CD14-positive monocyte (primary cell): ENCODE measurements at regions not wholly inside any gene's neighbourhood (a gene's known extent, or its start where the extent isn't known, plus 50 kb on each side); places are given as distances from the start of the nearest gene placed in this dataset.

Experiments
- DNase-seq, 3 donors: peaks; one replicate each; pipeline ENCODE4 v3.0.0-alpha.2; 2011 to 2022
- H2AFZ ChIP-seq: 2 replicates; pipeline ENCODE4 v1.6.0; 2012; ENCODE audit warnings: mild to moderate bottlenecking, low read depth, low read length, inconsistent platforms; ENCODE audit not compliant: insufficient read depth, poor library complexity, severe bottlenecking
- H3K27ac ChIP-seq, 2 donors: 1 replicate in 1 of 2; 2 replicates in 1 of 2; pipeline ENCODE4 v1.5.1; 2012 to 2013; ENCODE audit warnings: low read length in 2 of 2, control low read depth in 1 of 2, inconsistent platforms in 1 of 2, low read depth in 1 of 2, mild to moderate bottlenecking in 1 of 2
- H3K27me3 ChIP-seq, 2 donors: one replicate each; pipeline versions ENCODE4 v1.6.0 to v1.6.1; 2011 to 2013; ENCODE audit warnings: low read length in 2 of 2; ENCODE audit not compliant: control insufficient read depth in 2 of 2, insufficient read depth in 2 of 2
- H3K36me3 ChIP-seq, 2 donors: replicated peaks in 1 of 2; 1 replicate in 1 of 2; 2 replicates in 1 of 2; pipeline versions ENCODE4 v1.5.1 to v1.6.1; 2012 to 2013; ENCODE audit warnings: low read length in 2 of 2, control low read depth in 1 of 2, inconsistent platforms in 1 of 2, mild to moderate bottlenecking in 1 of 2; ENCODE audit not compliant: insufficient read depth in 2 of 2, control insufficient read depth in 1 of 2
- H3K4me1 ChIP-seq, 2 donors: 1 replicate in 1 of 2; 2 replicates in 1 of 2; pipeline versions ENCODE4 v1.5.1 to v1.6.1; 2012 to 2013; ENCODE audit warnings: low read length in 2 of 2, control low read depth in 1 of 2, inconsistent platforms in 1 of 2, mild to moderate bottlenecking in 1 of 2, moderate library complexity in 1 of 2; ENCODE audit not compliant: insufficient read depth in 2 of 2, control insufficient read depth in 1 of 2
- H3K4me2 ChIP-seq: replicated peaks from 2 replicates; pipeline ENCODE3; 2012; ENCODE audit warnings: low read length, moderate library complexity, mild to moderate bottlenecking; ENCODE audit not compliant: poor library complexity, severe bottlenecking; ENCODE audit errors: extremely low read depth
- H3K4me3 ChIP-seq, 3 experiments: fragments of 200-600 bp in 1 of 3; sonication (generic) in 1 of 3; replicated peaks in 1 of 3; 1 replicate in 2 of 3; 2 replicates in 1 of 3; pipeline ENCODE4 v1.5.1; 2011 to 2013; ENCODE audit warnings: low read length in 3 of 3, mild to moderate bottlenecking in 3 of 3, control low read depth in 2 of 3, low read depth in 2 of 3, inconsistent platforms in 1 of 3, moderate library complexity in 1 of 3
- H3K79me2 ChIP-seq: 2 replicates; pipeline ENCODE4 v1.6.0; 2012; ENCODE audit warnings: mild to moderate bottlenecking, control low read depth, inconsistent platforms, low read length, moderate library complexity; ENCODE audit not compliant: insufficient read depth
- H3K9ac ChIP-seq: 2 replicates; pipeline ENCODE4 v1.6.0; 2017; ENCODE audit warnings: low read length, mild to moderate bottlenecking; ENCODE audit not compliant: insufficient read depth, poor library complexity, severe bottlenecking
- H3K9me3 ChIP-seq, 2 donors: replicated peaks in 1 of 2; 1 replicate in 1 of 2; 2 replicates in 1 of 2; pipeline versions ENCODE4 v1.5.1 to v1.6.1; 2012 to 2013; ENCODE audit warnings: low read length in 2 of 2, control low read depth in 1 of 2; ENCODE audit not compliant: control insufficient read depth in 1 of 2, insufficient read depth in 1 of 2
- H4K20me1 ChIP-seq: 2 replicates; pipeline ENCODE4 v1.6.0; 2012; ENCODE audit warnings: mild to moderate bottlenecking, low read length, control low read depth, moderate library complexity; ENCODE audit not compliant: insufficient read depth
- H3K27ac Mint-ChIP-seq, 7 donors: one replicate each; pipeline ENCODE4 v1.8.0; 2020; ENCODE audit warnings: mild to moderate bottlenecking in 7 of 7, mixed read lengths in 7 of 7, moderate library complexity in 6 of 7, inconsistent platforms in 2 of 7
- H3K27me3 Mint-ChIP-seq, 3 donors: one replicate each; pipeline ENCODE4 v1.8.0; 2021 to 2022; ENCODE audit warnings: low read depth in 3 of 3, mild to moderate bottlenecking in 3 of 3, mixed read lengths in 3 of 3, moderate library complexity in 3 of 3, inconsistent platforms in 1 of 3
- H3K36me3 Mint-ChIP-seq, 2 donors: one replicate each; pipeline ENCODE4 v1.8.0; 2020; ENCODE audit warnings: mixed read lengths in 2 of 2, inconsistent platforms in 1 of 2, mild to moderate bottlenecking in 1 of 2
- H3K4me1 Mint-ChIP-seq: one replicate; pipeline ENCODE4 v1.8.0; 2020; ENCODE audit warnings: mild to moderate bottlenecking, mixed read lengths
- H3K4me3 Mint-ChIP-seq, 2 donors: one replicate each; pipeline ENCODE4 v1.8.0; 2020; ENCODE audit warnings: mild to moderate bottlenecking in 2 of 2, mixed read lengths in 2 of 2, moderate library complexity in 1 of 2
- H3K9me3 Mint-ChIP-seq, 7 donors: one replicate each; pipeline ENCODE4 v1.8.0; 2020 to 2022; ENCODE audit warnings: mixed read lengths in 7 of 7, mild to moderate bottlenecking in 6 of 7, moderate library complexity in 6 of 7, inconsistent platforms in 2 of 7
- WGBS: methylation state at CpG from one replicate; pipeline ENCODE4 v1.1.5; 2013; ENCODE audit warnings: missing lambda C conversion rate; ENCODE audit not compliant: insufficient coverage; 5-methylcytosine and 5-hydroxymethylcytosine counted together
- intact Hi-C, 2 donors: fragments of 100-400 bp; cut with micrococcal nuclease; formaldehyde crosslinking; loops; one replicate each; pipeline versions ENCODE4 v1.15.0 to v1.15.1; 2023
- TF ChIP-seq, protein P1 (sequence below): fragments of 200-600 bp; IDR thresholded peaks from one replicate; pipeline ENCODE4 v1.8.0; 2022; ENCODE audit warnings: antibody characterized with exemption, mild to moderate bottlenecking

- Histone ChIP-seq H3K9me3 (no peaks in the 10 kb centered on the region), H3K9ac (no peak overlapping the region), H2AFZ (no peak overlapping the region), H3K4me2 (no peak overlapping the region), H3K27me3 (no peaks in the 10 kb centered on the region), H3K27ac (no peak overlapping the region), H3K4me3 (no peak overlapping the region), H3K79me2 (no peaks in the 10 kb centered on the region), H4K20me1 (no peaks in the 10 kb centered on the region), H3K36me3 (no peaks in the 10 kb centered on the region), H3K4me1 (no peaks in the 10 kb centered on the region)
- intact Hi-C loops, result no loop called here
- H3K9me3 Mint-ChIP-seq, result peaks cover 0 to 10% (median 0%) of the 10 kb centered on the region in 7 donors
- H3K4me3 Mint-ChIP-seq, result no peak overlapping the region
- H3K36me3 Mint-ChIP-seq, result no peaks in the 10 kb centered on the region
- H3K27ac Mint-ChIP-seq, result no peak overlapping the region
- no peaks in the 10 kb centered on the region for H3K4me1 Mint-ChIP-seq
- H3K27me3 Mint-ChIP-seq, result no peaks in the 10 kb centered on the region
- DNase-seq, result no peak
- no CpG with 5 or more reads among the region's 3 CpGs for WGBS
- TF ChIP-seq, protein P1, sequence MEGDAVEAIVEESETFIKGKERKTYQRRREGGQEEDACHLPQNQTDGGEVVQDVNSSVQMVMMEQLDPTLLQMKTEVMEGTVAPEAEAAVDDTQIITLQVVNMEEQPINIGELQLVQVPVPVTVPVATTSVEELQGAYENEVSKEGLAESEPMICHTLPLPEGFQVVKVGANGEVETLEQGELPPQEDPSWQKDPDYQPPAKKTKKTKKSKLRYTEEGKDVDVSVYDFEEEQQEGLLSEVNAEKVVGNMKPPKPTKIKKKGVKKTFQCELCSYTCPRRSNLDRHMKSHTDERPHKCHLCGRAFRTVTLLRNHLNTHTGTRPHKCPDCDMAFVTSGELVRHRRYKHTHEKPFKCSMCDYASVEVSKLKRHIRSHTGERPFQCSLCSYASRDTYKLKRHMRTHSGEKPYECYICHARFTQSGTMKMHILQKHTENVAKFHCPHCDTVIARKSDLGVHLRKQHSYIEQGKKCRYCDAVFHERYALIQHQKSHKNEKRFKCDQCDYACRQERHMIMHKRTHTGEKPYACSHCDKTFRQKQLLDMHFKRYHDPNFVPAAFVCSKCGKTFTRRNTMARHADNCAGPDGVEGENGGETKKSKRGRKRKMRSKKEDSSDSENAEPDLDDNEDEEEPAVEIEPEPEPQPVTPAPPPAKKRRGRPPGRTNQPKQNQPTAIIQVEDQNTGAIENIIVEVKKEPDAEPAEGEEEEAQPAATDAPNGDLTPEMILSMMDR, result no peak
Observed at GRCh38 chr3:118497274-118497673, 537.4 kb downstream of the IGSF11 start.

DNA sequence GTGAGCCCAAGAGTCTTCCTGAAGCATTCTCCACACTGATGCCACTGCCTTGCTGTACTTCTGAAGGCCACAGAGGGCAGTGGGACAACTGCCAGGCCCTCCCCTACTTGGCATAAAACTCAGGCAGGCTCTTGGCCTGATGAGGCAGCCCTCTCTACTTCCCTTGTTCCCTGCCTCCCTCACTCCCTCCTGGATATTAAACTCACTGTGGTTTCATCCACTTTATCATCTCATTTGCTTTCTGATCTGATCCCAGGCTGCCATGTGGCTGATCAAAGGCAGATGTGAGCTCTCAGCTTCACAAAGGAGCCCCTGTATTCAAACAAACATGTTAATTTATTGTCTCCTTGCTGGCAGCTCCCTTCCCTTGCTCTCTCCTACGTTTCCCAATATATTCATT is 533.5 kb downstream of the IGSF11 start:
- Histone ChIP-seq H3K4me3 (no peak overlapping the region), H3K4me2 (no peak overlapping the region), H3K79me2 (no peaks in the 10 kb centered on the region), H2AFZ (no peak overlapping the region), H3K27ac (no peak overlapping the region), H3K27me3 (no peaks in the 10 kb centered on the region), H3K4me1 (no peaks in the 10 kb centered on the region), H4K20me1 (no peaks in the 10 kb centered on the region), H3K9me3 (no peaks in the 10 kb centered on the region), H3K9ac (no peak overlapping the region), H3K36me3 (no peaks in the 10 kb centered on the region)
- TF ChIP-seq, protein P1, result no peak
- DNase-seq, result no peak
- no peaks in the 10 kb centered on the region for H3K27me3 Mint-ChIP-seq
- no peaks in the 10 kb centered on the region for H3K4me1 Mint-ChIP-seq
- intact Hi-C loops, result no loop called here
- no peak overlapping the region for H3K27ac Mint-ChIP-seq
- peaks cover 0 to 2% (median 0%) of the 10 kb centered on the region in 7 donors for H3K9me3 Mint-ChIP-seq
- H3K4me3 Mint-ChIP-seq, result no peak overlapping the region
- no peaks in the 10 kb centered on the region for H3K36me3 Mint-ChIP-seq
- WGBS, result 43% methylated on average over 1 of the region's 1 CpG
